ENCODE measurements at regions not wholly inside any gene's neighbourhood (a gene's known extent, or its start where the extent isn't known, plus 50 kb on each side); places are given as distances from the start of the nearest gene placed in this dataset.

DNA sequence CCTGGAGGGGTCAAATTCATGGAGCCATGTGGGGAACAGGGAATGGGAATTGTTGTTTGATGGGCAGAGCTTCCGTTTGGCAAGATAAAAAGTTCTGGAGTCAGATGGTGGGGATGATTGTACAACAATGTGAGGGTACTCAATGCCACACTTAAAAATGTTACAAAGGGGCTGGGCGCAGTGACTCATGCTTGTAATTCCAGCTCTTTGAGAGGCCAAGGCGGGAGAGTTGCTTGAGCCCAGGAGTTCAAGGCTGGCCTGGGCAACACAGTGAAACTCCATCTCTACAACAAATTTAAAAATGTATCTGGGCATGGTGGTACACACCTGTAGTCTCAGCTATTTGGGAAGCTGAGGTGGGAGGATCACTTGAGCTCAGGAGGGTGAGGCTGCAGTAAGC lies 66.0 kb upstream of the DIO3 start:
- H3K27me3 ChIP-seq: no peaks in the 10 kb centered on the region
- no peak overlapping the region for H3K4me3 ChIP-seq
- TF ChIP-seq POLR2A (IDR thresholded peaks at IDR 0.05): no peak
- TF ChIP-seq, protein P1, sequence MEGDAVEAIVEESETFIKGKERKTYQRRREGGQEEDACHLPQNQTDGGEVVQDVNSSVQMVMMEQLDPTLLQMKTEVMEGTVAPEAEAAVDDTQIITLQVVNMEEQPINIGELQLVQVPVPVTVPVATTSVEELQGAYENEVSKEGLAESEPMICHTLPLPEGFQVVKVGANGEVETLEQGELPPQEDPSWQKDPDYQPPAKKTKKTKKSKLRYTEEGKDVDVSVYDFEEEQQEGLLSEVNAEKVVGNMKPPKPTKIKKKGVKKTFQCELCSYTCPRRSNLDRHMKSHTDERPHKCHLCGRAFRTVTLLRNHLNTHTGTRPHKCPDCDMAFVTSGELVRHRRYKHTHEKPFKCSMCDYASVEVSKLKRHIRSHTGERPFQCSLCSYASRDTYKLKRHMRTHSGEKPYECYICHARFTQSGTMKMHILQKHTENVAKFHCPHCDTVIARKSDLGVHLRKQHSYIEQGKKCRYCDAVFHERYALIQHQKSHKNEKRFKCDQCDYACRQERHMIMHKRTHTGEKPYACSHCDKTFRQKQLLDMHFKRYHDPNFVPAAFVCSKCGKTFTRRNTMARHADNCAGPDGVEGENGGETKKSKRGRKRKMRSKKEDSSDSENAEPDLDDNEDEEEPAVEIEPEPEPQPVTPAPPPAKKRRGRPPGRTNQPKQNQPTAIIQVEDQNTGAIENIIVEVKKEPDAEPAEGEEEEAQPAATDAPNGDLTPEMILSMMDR (IDR thresholded peaks at IDR 0.05): no peak
- TF ChIP-seq POLR2AphosphoS5 (IDR thresholded peaks at IDR 0.05; ENCODE audit: insufficient read depth in 1 of 2, low read depth in 1 of 2): no peak
- intact Hi-C loops (cut with DNase I): no loop called here
- peak overlapping the region; percentile 65 for H3K27ac ChIP-seq
- no peaks in the 10 kb centered on the region for H3K36me3 ChIP-seq
- peaks cover 27% of the 10 kb centered on the region for H3K4me1 ChIP-seq
- no peaks in the 10 kb centered on the region for H3K9me3 ChIP-seq
- DNase-seq (ENCODE audit: extremely low spot score in 2 of 2): no peak

- intact Hi-C loops (cut with DNase I): no loop called here
- Histone ChIP-seq H3K9me3 (no peaks in the 10 kb centered on the region), H3K4me1 (peaks cover 27% of the 10 kb centered on the region), H3K27ac (peak overlapping the region; percentile 65), H3K4me3 (no peak overlapping the region), H3K36me3 (no peaks in the 10 kb centered on the region), H3K27me3 (no peaks in the 10 kb centered on the region)
- TF ChIP-seq POLR2A (IDR thresholded peaks at IDR 0.05) (no peak), POLR2AphosphoS5 (IDR thresholded peaks at IDR 0.05; ENCODE audit: insufficient read depth in 1 of 2, low read depth in 1 of 2) (no peak)
- TF ChIP-seq, protein P1 (IDR thresholded peaks at IDR 0.05): no peak
- no peak for DNase-seq (ENCODE audit: extremely low spot score in 2 of 2)
Measured at GRCh38 chr14:101495827-101496775, 65.2 kb upstream of the DIO3 start.

DNA sequence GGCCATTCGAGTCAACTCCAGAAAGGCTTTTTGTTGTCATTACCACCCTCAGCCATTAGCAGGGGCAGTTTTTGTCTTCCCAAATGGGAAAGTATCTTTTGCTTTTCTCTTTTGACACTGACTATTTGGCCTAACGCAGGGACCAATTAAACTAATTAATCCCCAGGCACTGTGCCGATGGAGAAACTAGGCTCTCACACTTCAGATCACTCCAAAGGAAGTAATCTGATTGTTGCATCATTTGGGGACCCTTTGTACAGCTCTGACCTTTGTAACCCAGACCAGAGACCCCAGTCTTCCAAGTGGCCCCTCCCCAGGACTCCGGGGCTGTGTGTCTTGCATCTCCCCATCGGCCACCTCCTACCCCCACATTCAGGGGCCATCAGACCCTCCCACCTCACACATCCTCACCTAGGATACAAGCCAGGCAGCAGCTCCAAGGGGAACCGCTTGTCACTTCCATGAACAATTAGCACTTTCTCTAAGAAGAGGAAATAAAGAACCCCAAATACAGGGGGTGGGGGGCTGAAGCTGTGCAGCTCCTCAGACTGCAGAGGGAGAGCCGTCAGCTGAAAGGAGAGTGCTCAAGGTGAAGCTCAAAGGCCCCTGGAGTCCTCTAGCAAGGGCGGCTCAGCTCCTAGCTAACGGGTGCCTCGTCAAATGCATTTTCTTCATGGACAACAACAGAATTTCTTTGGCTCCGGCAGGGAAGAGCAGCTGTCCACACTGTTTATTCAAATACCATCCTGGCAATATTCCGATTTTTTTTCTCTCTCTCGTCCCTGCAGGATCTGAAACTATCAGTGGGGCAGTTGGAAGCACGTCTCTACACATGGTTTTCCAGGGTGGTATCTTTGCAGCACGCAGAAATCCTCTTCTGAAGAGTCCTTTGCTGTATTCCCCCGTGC lies 64.3 kb upstream of the DIO3 start:
- peak overlapping the region in 1 of 2 donors; percentile 30 for H3K4me3 ChIP-seq

GRCh38 chr14:101497684-101498525 lies 63.4 kb upstream of the DIO3 start:
- Histone ChIP-seq H3K4me3 (peak overlapping the region in 1 of 2 donors; percentile 30), H3K36me3 (no peaks in the 10 kb centered on the region), H3K27me3 (no peaks in the 10 kb centered on the region), H3K27ac (peak overlapping the region; percentile 65), H3K9me3 (no peaks in the 10 kb centered on the region), H3K4me1 (peaks cover 27% of the 10 kb centered on the region)
- no peak for DNase-seq (ENCODE audit: extremely low spot score in 2 of 2)
- intact Hi-C loops (cut with DNase I): no loop called here
- TF ChIP-seq POLR2A (IDR thresholded peaks at IDR 0.05) (no peak), POLR2AphosphoS5 (IDR thresholded peaks at IDR 0.05; ENCODE audit: insufficient read depth in 1 of 2, low read depth in 1 of 2) (peak; percentile 48 to 55)
- TF ChIP-seq, protein P1 (IDR thresholded peaks at IDR 0.05): no peak

More for the DNA sequence above, 64.3 kb upstream of the DIO3 start:
- TF ChIP-seq, protein P1 (IDR thresholded peaks at IDR 0.05): no peak
- TF ChIP-seq POLR2A (IDR thresholded peaks at IDR 0.05) (no peak), POLR2AphosphoS5 (IDR thresholded peaks at IDR 0.05; ENCODE audit: insufficient read depth in 1 of 2, low read depth in 1 of 2) (no peak)
- Histone ChIP-seq H3K27ac (peak overlapping the region; percentile 65), H3K27me3 (no peaks in the 10 kb centered on the region), H3K36me3 (no peaks in the 10 kb centered on the region), H3K4me1 (peaks cover 27% of the 10 kb centered on the region), H3K9me3 (no peaks in the 10 kb centered on the region)
- intact Hi-C loops (cut with DNase I): no loop called here
- DNase-seq (ENCODE audit: extremely low spot score in 2 of 2): no peak

Data from vagina (tissue), 2 donors.